ENCODE measurements at regions not wholly inside any gene's neighbourhood (a gene's known extent, or its start where the extent isn't known, plus 50 kb on each side); places are given as distances from the start of the nearest gene placed in this dataset.

DNA sequence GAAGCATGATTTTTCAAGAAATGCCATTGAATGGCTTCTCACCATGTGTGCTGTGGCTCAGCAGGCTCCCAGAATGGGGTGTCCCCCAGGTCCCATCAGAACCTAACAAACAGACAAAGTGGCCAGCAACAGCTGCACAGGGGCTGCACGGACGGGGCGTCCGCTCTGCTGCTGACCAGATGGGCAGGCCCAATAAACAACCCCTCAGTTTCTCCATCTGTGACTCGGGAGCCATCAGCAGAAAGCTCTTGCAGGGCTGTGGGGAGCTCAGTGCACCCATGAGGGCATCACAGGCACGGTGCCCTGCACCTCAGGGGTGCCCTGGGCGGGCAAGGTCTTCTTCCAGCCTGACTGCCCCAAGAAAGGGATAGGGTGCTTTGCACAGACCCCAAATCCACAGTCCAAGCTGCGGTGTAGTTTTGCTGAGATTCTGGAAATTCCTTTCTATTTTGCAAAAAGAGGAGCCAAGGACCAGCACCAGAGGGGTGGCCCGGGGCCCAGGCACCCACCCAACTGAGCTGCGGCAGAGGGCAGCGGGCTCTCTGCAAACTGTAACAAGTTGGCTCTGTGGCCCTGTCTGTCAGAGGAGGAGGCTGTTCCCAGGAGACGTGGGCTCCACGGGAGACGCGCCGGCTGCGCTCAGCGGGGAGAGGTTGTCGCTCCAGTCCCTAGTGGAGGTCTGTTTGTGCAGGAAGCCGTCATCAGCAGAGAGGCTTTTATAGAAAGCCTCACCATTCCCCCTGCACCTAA is 138.7 kb upstream of the PPP1R26 start:
- DNase-seq (ENCODE audit: low read depth), result no peak

DNA sequence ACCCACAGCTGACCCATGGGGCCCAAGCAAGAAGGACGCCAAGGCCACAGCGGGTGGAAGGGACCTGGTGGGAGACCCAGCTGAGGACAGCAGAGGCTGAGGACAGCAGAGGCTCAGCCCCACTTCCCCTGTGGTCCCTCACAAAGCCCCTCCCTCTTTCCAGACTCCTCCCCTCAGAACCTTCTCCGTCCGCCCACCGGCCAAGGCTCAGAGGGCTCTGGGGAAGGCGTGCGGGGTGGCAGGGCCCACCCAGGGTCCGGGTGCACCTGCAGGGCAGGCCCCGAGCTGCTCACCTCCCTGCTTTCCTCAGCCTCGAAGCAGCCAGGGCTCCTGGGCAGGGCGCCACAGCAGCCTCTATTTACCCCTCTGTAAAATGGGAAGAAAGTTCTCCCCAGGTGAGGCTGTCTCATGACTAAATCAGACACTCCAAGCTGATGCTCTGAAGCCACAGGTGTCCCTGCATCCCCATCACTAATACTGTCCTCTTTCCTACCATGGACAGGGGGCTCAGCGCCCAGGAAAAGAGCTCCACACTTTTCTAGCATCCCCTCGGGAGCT is 137.9 kb upstream of the PPP1R26 start:
- no peak for DNase-seq (ENCODE audit: low read depth)

DNA sequence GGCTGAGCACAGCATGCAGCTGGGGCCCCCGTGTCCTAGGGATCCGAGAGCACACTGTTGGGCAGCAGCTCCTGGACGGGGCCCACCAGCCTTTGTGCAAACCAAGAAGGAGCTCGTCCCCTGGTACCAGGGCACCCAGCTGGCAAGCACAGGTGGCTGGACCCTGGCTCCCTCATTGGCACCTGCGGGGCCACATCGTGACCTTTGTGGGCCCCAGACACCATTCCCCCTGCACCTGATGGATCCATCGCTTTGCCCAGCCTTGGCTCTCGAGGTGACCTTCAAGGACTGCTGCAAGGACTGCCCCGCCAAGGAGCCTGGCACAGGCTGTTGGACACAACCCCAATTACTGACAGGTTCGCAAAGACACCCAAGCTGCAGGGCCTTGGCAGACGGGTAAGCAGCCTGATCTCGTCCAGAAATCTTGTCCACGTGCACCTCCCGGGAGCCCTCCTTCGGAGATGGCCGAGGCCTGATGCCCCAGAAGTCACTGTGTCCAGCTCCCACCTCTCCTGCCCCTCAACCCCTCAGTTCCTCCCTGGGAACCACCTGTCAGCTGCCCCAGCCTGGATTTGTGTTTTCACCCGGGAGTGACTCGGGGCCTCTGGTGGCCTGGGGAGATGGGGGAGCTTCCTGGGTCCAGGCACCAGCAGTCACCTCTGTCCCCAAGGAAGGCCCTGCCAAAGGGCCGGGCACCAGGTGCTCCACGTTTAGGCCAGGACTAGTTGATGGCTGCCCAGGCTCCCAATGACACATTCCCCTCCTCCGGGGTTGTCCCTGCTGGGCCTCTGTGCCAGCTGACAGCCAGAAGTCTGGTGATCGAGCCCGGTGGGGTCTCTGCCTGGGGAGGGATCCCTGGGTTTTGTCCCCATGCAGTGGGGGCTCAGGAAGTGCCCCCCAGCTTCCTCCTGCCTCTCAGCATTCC is 137.1 kb upstream of the PPP1R26 start:
- DNase-seq (ENCODE audit: low read depth), result no peak

DNA sequence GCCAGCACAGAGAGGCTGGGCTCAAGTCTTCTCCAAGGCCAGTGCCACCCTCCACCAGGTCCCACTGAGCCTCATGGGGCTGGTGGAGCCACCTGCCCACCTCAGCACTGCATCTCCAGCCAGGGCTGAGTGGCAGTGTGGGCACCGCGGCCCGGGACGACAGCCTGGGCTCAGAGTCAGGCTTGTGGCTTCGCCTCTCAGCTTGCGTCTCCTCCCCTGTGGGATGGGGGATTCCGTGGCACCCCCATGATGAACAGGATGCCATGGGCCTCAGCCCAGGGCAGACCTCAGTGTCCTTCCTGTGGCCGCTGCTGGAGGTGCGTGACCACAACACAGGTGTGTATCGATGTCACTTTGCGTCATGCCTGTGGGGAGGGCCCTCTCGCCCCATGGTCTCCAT is 136.4 kb upstream of the PPP1R26 start:
- DNase-seq (ENCODE audit: low read depth), result no peak

DNA sequence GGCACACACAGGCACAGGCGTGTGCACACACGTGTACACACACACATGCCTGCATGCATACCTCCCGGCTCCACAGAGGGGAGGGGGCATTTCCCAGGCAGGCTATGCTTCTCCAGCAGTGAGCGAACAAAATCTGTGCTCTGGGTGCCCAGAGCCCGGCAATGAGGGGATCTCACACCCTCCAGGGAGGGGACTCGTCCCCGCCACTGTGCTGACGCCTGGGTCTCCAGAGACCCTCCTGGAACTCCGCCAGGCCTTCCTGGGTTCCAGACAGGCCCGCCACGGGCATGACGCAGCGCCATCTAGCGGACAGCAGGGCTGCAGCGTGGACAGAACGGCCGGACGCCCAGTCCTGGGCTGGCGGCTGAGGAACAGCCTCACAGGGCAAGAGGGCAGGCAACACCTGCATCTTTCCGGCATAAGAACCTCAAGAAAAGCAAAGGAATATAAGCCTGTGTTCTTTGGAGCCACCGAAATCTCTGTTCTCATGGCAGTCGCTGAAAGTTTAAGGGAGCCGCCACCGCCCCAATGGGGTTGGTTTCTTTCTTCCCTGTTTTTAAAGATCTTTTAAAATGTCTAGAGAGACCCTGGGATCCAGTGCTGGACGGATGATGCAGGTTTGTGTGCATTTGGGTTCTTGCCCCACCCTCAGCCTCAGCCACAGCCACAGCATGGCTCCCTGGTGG is 135.6 kb upstream of the PPP1R26 start:
- DNase-seq (ENCODE audit: low read depth), result peak; percentile 10

DNA sequence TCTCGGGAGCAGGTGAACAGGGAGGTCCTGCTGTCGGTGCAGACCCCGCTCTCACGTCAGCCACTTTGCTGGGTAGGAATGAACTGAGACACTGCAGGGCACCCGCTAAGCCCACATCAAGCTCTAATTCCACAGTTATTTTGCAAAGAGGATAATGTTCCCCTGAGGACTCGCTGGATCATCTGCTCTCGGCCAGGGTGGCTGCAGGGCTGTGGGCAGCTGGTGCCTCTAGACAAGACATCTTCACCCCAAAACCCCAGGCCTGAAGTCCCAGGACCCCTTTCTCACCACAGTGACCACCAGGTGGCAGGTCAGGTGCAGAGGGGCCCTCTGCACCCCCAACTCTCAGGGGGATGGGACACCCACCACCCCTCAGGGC is 135.1 kb upstream of the PPP1R26 start:
- DNase-seq (ENCODE audit: low read depth), result no peak

DNA sequence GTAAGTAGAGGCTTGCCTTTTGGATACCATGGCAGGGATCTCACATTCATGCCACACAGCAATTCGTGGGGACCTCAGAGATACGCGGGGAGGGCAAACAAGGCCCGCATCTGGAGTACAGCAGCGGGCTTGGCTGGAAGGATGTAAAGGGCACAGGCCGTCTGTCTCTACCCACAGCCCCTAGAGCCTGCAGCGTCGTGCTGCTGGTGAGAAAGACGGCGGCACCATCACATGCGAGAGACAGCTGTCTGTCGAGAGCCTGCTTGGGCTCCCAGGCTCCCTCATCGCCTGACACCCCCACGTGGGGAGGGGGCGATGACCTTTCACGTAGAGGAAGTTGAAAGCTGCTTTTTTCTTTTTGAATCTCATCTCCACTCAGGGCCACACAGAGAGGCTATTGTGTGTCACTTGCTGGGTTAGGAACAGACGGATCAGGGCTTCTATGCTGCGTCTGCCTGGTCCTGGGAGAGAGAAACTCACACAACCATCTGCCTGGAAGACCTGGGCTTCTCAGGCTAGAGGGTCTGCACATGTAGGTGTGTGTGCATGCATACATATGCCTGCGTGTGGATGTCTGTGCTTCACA is 134.6 kb upstream of the PPP1R26 start:
- DNase-seq (ENCODE audit: low read depth), result no peak

DNA sequence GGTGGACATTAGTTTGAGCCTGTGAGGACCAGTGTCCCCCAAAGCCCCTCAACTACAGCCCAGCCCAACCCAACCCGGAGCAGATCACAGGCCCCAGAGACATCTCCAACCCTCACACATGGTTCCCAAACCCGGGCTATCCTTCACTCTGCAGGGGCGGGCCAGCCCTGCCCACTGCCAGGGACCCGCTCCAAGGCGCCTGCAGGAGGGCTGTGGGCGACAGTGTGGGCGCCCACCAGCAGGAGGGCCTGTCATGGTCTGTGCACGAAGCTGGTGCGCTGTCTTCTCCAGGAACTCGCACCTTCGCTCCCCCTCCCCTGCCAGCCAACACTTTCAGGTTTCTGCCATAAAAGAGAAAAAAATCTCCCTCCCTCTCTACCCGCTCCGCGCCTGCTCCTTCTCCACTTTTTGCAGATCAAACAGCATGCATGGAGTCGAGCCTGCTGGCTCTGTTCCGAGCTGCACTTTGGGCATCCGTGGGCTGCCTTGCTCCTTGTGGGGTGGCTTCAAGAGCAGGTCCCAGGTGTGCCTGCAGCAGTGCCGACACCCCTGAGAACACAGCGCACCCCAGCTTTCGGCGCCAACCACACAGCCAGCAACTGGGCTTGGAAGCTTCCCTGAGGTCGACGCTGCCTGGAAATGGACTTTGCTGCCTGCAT is 133.7 kb upstream of the PPP1R26 start:
- DNase-seq (ENCODE audit: low read depth), result no peak

DNA sequence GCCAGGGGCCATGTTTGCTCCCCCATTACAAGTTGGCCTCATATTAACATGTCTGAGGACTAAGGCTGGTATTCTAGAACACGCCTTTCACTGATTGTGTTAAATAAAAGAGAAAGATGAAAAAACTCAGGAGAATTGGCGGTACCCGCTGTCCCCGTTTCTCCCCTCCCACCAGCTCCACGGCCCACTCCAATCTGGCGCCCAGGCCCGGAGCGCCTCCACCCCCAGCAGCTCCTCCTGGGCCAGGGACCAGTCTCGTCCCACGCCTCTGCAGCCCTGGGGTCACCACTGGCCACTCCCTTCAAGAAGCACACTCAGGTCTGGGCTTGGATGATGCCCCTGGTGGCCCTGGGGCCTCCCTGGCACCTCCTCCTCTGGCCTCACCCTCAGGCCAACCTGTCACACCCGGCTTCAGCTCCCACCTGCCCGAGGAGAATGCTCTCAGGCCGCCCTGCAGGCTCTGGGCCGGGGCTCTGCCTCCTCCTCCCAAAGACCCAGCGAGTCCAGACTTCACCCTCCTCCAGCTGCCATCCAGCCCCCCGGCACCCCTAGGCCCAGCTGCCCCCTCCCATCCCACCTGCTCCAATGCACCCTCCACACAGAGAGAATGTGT is 133.0 kb upstream of the PPP1R26 start:
- no peak for DNase-seq (ENCODE audit: low read depth)

DNA sequence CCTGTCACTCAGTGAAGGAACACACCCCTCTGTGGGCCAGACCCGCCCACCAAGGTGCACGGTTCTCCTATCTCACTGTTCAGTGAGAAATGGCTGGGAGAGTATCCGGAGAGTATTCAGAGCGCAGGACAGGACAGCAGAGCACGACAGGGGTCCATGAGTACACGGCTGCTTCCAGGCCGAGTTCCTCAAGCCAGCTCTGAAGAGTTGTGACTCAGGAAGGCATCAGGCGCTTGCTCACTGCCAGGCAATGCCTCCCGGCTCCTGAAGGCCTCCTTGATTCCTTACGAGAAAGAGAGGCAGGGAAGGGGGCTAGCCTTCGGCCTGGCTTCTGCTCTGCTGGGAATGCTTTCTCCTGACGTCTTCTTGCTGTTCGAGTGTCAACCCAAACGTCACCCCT is 132.1 kb upstream of the PPP1R26 start:
- no peak for DNase-seq (ENCODE audit: low read depth)

DNA sequence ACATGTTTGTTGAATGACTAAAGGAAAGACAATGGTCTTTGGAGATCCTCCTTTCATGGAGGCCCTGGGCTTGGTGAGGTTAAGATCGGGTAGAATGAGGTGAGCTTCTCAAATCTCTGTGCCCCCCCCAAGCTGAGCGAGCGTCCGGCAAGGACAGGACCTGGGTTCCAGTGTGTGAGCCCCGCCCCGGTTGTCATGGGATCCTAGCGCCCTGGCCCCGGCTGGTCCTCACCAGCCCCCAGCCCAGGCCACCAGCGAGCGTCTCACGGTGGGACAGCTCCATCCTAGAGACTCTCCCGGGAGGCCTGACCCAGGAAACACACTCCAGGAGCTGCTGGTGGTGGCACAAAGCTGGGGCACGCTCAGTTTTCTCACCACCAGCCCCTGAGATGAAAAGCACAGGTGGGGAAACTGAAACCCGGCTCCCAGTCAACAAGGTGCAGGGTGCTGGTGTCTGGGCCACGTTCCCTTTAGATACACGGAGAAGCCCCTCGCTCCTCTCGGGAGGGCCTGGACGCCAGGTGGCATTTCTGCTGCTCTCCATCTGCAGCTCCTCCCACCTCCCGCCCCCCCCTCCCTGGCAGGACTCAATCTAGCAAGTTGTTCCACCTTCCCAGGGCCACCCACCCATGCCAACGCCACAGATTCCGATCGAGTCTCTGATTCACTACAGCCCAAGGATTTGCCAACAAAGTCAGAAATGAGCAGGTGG is 131.3 kb upstream of the PPP1R26 start:
- no peak for DNase-seq (ENCODE audit: low read depth)

DNA sequence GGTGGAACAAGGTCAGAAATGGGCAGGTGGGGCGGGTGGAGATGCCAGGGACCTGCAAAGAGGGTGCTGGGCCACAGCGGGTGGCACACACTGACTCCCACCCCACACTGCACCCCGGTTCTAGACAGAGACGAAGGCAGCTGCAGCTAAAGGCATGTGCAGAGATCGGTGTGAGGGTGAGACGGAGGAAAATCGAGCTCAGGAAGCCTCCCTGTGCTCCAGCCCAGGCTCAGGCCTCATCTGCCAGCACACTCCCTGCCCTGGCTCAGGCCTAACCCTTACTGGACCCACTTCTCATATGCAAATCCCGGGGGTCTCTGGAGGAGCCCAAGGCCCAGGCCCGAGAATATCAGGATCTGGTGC is 130.8 kb upstream of the PPP1R26 start:
- no peak for DNase-seq (ENCODE audit: low read depth)

DNA sequence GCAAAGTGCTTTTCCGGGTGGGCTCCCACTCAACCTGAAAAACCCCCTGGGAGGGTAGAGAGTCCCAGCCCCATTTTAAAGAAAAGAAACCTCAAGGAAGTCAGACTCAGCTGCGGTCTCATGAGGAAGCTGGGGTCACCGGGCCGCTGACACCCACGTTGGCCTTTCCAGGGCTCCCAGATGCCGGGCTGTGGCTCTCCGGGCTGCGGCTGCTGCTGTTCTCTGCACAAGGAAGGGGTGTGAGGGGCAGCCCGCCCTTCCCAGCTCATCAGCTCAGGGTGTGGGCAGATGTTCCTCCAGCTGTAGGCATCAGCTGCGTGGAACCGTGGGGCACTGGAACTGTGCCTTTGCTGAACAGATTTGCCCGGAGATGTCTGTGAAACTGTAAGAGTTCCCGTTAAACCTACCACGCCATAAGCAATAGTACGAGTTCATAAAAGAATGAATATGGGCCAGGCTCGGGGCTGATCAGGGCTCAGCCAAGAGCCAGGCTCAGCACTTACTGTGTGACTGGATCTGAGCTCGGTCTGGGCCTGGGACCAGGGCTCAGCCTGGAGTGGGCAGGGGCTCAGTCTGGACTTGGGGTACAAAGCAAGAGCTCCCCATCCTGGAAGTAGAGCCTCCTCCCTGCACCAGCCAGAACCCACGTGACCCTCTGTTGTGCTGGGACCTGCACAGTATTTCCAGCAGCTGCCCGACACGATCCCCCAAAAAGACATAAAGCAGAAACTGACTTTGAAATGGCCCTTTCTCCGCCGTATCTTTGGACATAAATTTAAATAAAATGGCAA is 130.2 kb upstream of the PPP1R26 start:
- DNase-seq (ENCODE audit: low read depth), result no peak

DNA sequence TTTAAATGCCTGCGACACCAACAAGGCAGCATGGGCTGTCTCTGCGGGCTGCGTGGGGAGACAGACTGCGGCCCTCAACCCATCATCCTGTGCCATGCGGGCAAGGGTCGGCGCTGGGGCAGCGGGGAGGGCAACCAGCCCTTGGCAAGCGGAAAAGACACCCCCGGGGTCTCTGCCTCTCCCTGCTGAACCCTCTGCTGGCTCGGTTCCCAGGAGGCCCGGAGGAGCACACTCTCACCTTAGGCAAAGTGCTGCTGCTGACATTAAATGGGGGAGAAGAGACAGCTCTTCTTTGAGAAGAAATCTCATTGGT is 129.6 kb upstream of the PPP1R26 start:
- no peak for DNase-seq (ENCODE audit: low read depth)

DNA sequence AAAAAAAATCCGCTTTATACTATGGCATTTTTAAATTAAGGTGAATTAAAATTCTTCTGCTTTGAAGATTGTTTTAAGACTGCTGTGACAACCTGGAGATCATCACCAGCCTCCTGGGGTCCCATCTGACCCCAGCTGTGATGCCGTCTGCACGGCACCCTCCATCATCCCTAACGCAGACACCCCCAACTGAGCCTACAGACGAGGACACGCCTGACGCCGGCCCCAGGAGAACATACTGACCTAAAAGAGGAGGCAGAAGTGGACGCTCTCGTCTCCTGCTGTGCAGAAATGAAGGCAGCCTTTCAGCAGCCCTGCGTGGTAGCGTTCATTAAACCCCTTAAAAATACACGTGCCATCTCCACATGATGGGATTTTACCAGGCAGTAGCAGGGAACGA is 125.6 kb upstream of the PPP1R26 start:
- DNase-seq (ENCODE audit: low read depth), result no peak

DNA sequence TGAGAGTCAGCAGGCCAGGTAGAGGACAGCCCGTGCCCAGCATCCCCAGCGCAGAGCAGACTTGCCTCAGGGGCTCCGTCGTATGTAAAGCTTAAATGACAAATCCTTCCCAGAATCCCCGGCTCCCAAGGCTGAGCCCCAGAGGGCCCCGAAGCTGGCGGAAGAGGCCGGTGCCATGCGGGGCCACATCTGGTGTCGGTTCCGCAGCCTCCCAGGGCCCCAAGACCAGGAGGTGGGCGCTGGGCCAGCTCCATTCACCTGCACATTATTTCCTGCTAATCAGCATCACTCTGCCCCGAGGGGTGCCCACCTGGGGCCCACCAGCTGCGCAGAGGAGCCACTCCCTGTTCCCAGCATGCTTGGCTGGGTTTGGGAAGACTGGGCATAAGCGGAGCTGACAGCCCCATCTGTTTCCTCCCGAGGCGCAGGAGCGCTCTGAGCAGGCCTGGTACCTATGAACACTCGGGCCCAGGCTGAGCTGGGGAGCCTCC is 124.0 kb upstream of the PPP1R26 start:
- no peak for DNase-seq (ENCODE audit: low read depth)

DNA sequence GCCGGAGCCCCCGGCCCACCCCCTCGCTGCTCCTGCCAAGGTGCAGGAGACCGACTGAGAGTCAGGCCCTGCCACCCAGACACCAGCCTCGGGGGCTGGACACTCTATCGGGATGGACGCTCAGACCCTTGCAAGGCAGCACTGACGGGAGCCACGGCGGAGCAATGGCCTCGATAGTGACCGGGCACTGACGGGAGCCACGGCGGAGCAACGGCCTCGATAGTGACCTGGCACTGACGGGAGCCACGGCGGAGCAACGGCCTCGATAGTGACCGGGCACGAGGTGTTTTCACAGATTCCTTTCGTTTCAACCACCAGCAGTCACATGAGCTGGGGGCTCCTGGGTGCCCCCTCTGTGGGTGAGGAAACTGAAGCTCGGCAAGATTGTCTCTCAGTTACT is 123.6 kb upstream of the PPP1R26 start:
- no peak for DNase-seq (ENCODE audit: low read depth)

DNA sequence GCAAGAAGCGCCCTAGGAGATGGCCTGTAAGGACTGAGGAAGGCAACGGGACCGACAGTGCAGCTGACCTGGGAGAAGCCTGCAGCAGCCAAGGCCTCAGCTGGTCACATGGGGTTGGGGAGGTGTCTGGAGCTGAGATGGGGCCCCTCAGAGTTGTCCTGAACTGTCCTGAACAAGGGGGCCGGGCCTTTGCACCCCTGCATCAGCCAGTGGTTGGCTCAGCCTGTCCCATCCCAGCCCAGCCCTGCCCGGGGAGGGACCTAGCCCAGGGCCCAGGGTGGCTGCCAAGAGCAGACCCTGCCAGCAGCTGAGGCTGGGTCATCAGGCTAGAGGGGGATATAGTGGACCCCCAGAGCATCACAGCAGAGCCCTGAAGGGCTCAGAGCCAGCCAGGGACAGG is 122.8 kb upstream of the PPP1R26 start:
- DNase-seq (ENCODE audit: low read depth), result no peak

DNA sequence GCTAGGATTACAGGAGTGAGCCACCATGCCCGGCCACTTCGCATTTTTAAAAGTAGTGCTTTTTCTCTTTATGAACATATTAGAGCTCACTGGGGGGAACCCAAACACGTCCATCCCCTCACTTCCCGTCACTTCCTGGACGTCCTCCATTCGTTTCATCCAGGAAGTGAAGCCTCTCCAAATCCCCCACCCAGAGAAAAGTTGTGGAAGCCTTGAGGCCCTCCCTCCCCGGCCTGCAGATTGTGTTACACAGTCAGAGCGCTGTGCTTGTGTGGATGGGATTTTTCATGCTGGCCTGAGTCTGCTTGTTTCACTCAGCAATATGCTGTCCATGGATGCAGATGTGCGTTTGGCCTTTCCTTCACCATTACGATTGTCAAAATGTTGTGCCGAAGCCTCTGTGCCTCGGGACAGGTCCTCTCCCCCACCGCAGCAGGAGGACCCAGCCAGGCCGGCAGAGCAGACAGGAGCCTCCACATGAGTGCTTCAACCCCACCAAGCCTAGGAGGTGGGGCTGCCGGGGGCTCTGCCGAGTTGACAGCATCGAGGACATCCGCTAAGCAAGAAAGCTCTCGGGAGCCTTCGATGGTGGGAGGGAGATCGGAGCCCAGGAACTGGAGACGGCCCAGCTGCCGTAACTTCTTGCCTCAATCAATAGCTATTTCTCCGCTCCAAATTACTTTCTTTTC is 121.6 kb upstream of the PPP1R26 start:
- DNase-seq (ENCODE audit: low read depth), result no peak
